Cardiac muscle cell (in vitro differentiated cells and primary cell): ENCODE measurements at regions not wholly inside any gene's neighbourhood (a gene's known extent, or its start where the extent isn't known, plus 50 kb on each side); places are given as distances from the start of the nearest gene placed in this dataset.
A peak's percentile ranks its signal among the peaks of the same experiment; 100 is the strongest.

Experiments
- DNase-seq, 2 donors: peaks; one replicate each; pipeline versions ENCODE4 v3.0.0 to v3.0.0-alpha.2; 2010 to 2017; ENCODE audit warnings: low read depth in 1 of 2, low spot score in 1 of 2
- H3K27ac ChIP-seq: fragments of 200-600 bp; sonication (generic); 2 replicates; pipeline ENCODE4 v1.5.1; 2016
- H3K27me3 ChIP-seq: fragments of 200-600 bp; sonication (generic); 2 replicates; pipeline ENCODE4 v1.6.0; 2016; ENCODE audit warnings: control low read depth
- H3K36me3 ChIP-seq: fragments of 200-600 bp; sonication (generic); 2 replicates; pipeline ENCODE4 v1.5.1; 2016; ENCODE audit warnings: control low read depth
- H3K4me1 ChIP-seq: fragments of 200-600 bp; sonication (generic); 2 replicates; pipeline ENCODE4 v1.8.1; 2017; ENCODE audit warnings: low read depth, mild to moderate bottlenecking, mixed run types
- H3K4me3 ChIP-seq: fragments of 200-600 bp; sonication (generic); 2 replicates; pipeline ENCODE4 v1.5.1; 2016; ENCODE audit warnings: mild to moderate bottlenecking
- H3K9me3 ChIP-seq: fragments of 200-600 bp; sonication (generic); 2 replicates; pipeline ENCODE4 v1.5.1; 2017; ENCODE audit warnings: low read depth, mild to moderate bottlenecking, control low read depth
- TF ChIP-seq, protein P1 (sequence below): IDR thresholded peaks from 2 replicates; pipeline ENCODE4 v1.5.1; 2012; ENCODE audit warnings: low read depth, mild to moderate bottlenecking, low read length

GRCh38 chr10:11397077-11397965 lies 214.1 kb downstream of the USP6NL start:
- Histone ChIP-seq H3K27ac (no peak overlapping the region), H3K36me3 (no peaks in the 10 kb centered on the region), H3K4me1 (no peaks in the 10 kb centered on the region), H3K27me3 (no peaks in the 10 kb centered on the region), H3K9me3 (no peaks in the 10 kb centered on the region), H3K4me3 (no peak overlapping the region)
- TF ChIP-seq, protein P1, sequence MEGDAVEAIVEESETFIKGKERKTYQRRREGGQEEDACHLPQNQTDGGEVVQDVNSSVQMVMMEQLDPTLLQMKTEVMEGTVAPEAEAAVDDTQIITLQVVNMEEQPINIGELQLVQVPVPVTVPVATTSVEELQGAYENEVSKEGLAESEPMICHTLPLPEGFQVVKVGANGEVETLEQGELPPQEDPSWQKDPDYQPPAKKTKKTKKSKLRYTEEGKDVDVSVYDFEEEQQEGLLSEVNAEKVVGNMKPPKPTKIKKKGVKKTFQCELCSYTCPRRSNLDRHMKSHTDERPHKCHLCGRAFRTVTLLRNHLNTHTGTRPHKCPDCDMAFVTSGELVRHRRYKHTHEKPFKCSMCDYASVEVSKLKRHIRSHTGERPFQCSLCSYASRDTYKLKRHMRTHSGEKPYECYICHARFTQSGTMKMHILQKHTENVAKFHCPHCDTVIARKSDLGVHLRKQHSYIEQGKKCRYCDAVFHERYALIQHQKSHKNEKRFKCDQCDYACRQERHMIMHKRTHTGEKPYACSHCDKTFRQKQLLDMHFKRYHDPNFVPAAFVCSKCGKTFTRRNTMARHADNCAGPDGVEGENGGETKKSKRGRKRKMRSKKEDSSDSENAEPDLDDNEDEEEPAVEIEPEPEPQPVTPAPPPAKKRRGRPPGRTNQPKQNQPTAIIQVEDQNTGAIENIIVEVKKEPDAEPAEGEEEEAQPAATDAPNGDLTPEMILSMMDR, result no peak
- DNase-seq, result peak in 1 of 2 donors; percentile 3

- Histone ChIP-seq H3K4me1 (no peaks in the 10 kb centered on the region), H3K27me3 (no peaks in the 10 kb centered on the region), H3K36me3 (no peaks in the 10 kb centered on the region), H3K27ac (no peak overlapping the region), H3K4me3 (no peak overlapping the region), H3K9me3 (no peaks in the 10 kb centered on the region)
- DNase-seq, result no peak
- TF ChIP-seq, protein P1, result no peak
Observed at GRCh38 chr10:11396311-11396955, 215.0 kb downstream of the USP6NL start.

DNA sequence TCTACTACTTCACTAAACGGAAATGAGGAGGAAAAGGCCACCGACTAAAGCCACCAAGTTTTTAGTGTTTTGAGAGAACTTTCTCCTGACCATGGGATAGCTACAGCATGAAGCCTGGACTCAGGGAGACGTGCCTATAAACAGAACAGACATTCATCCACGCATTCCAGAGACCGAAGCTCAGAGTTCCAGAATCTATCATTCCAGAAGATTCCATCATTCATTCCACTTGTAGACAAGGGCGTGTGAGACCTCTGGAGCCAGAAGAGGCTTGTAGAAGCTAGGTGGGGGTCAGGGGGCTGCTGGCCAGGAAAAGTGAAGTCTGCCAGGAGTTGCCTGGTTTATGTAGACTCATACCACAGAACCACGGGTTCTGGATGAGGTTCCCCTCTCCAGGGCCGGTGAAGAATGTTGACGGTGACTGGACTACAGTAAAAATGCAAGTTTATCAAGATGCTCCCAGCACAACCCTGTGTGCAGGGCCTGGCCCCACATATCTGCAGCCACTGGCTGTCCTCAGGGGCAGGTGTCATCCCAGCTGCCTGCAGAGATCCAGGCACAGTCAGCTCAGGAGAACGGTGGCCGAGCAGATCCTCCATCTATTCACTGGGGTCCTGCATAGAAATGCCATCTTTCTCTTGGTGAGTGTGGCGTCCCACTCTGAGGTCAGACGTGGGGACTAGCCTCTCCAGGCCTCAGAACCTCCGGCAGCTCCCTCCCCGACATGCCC lies 215.7 kb downstream of the USP6NL start:
- Histone ChIP-seq H3K27ac (no peak overlapping the region), H3K4me1 (no peaks in the 10 kb centered on the region), H3K36me3 (no peaks in the 10 kb centered on the region), H3K4me3 (no peak overlapping the region), H3K9me3 (no peaks in the 10 kb centered on the region), H3K27me3 (no peaks in the 10 kb centered on the region)
- no peak for DNase-seq
- TF ChIP-seq, protein P1, result no peak

GRCh38 chr10:11395161-11395560 lies 216.3 kb downstream of the USP6NL start:
- no peak for DNase-seq
- H3K27ac ChIP-seq, result no peak overlapping the region
- H3K4me1 ChIP-seq, result no peaks in the 10 kb centered on the region
- TF ChIP-seq, protein P1, result no peak
- H3K9me3 ChIP-seq, result no peaks in the 10 kb centered on the region
- no peaks in the 10 kb centered on the region for H3K36me3 ChIP-seq
- H3K4me3 ChIP-seq, result no peak overlapping the region
- H3K27me3 ChIP-seq, result no peaks in the 10 kb centered on the region

- TF ChIP-seq, protein P1, result no peak
- Histone ChIP-seq H3K27ac (no peak overlapping the region), H3K27me3 (no peaks in the 10 kb centered on the region), H3K4me1 (no peaks in the 10 kb centered on the region), H3K9me3 (no peaks in the 10 kb centered on the region), H3K4me3 (no peak overlapping the region), H3K36me3 (no peaks in the 10 kb centered on the region)
- no peak for DNase-seq
Observed at GRCh38 chr10:11393858-11394257, 217.6 kb downstream of the USP6NL start.
